ENCODE measurements at regions not wholly inside any gene's neighbourhood (a gene's known extent, or its start where the extent isn't known, plus 50 kb on each side); places are given as distances from the start of the nearest gene placed in this dataset.

DNA sequence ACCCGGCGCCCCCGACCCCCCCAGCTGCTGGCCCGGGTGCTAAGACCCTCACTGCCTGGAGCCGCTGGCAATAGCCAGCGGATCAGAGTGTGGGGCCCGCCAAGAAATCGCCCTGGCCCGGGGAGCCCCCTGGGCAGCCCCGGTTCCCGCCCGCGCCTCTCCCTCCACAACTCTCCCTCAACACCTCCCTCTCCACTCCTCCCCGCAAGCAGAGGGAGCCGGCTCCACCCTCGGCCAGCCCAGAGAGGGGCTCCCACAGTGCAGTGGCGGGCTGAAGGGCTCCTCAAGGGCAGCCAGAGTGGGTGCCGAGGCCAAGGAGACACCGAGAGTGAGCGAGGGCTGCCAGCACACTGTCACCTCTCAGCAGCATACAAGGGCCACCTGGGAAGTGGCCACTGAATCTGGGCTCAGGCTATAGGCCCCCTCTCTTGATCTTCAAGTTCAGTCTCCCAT is 385.5 kb downstream of the SEC14L1 start:
- no peak overlapping the region for H3K4me2 ChIP-seq (ENCODE audit: insufficient read depth in 1 of 2, low read depth in 2 of 2, low read length in 2 of 2)
- CTCF ChIA-PET (ENCODE audit: partially characterized antibody): no interaction called here
- no peak overlapping the region for H2BK120ac ChIP-seq (replicated peaks; ENCODE audit: low read depth, low read length)
- TF ChIP-seq CHD1 (IDR thresholded peaks at IDR 0.05; ENCODE audit: low read depth, low read length): no peak
- TF ChIP-seq HDAC2 (IDR thresholded peaks at IDR 0.05; ENCODE audit: borderline replicate concordance in 1 of 2, low read depth in 2 of 2, low read length in 2 of 2): no peak
- TF ChIP-seq SUZ12 (IDR thresholded peaks at IDR 0.05; ENCODE audit: low read length): no peak
- no peak for TF ChIP-seq BRCA1 (IDR thresholded peaks at IDR 0.05; ENCODE audit: low read depth, low read length)
- TF ChIP-seq POU5F1 (IDR thresholded peaks at IDR 0.05; ENCODE audit: low read depth, low read length): no peak
- no peak for TF ChIP-seq PHF8 (conservative IDR thresholded peaks at IDR 0.05; ENCODE audit: low read depth, low read length)
- TF ChIP-seq, protein P1, sequence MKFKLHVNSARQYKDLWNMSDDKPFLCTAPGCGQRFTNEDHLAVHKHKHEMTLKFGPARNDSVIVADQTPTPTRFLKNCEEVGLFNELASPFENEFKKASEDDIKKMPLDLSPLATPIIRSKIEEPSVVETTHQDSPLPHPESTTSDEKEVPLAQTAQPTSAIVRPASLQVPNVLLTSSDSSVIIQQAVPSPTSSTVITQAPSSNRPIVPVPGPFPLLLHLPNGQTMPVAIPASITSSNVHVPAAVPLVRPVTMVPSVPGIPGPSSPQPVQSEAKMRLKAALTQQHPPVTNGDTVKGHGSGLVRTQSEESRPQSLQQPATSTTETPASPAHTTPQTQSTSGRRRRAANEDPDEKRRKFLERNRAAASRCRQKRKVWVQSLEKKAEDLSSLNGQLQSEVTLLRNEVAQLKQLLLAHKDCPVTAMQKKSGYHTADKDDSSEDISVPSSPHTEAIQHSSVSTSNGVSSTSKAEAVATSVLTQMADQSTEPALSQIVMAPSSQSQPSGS (IDR thresholded peaks at IDR 0.05; ENCODE audit: low read length): no peak
- TF ChIP-seq EGR1 (IDR thresholded peaks at IDR 0.05; ENCODE audit: borderline replicate concordance, low read depth, low read length): no peak
- no peak for TF ChIP-seq SIRT6 (IDR thresholded peaks at IDR 0.05; ENCODE audit: low read length)
- no peak for TF ChIP-seq RNF2 (IDR thresholded peaks at IDR 0.05; ENCODE audit: borderline replicate concordance, low read depth, low read length, missing control alignments, poor library complexity, severe bottlenecking)
- TF ChIP-seq TAF7 (optimal IDR thresholded peaks at IDR 0.05; ENCODE audit: borderline replicate concordance, low read depth, low read length): no peak
- TF ChIP-seq CBX5 (IDR thresholded peaks at IDR 0.05; ENCODE audit: low read depth, low read length): no peak
- TF ChIP-seq CREB1 (IDR thresholded peaks at IDR 0.05): no peak

More for the DNA sequence above, 385.5 kb downstream of the SEC14L1 start:
- no peak overlapping the region for H3K56ac ChIP-seq (replicated peaks; ENCODE audit: insufficient read length, low read depth, low read length)
- peaks cover 0 to 3% (median 0%) of the 10 kb centered on the region in 4 experiments; a peak in 2 of 7 replicates for H3K4me1 ChIP-seq (replicated peaks in 1 of 4; ENCODE audit: control insufficient read depth in 3 of 4, insufficient read depth in 4 of 4, low read length in 3 of 4)
- 97% methylated on average over 13 of the region's 20 CpGs; no CpG with 5 or more reads in 1 of the 2 experiments for WGBS, 2 experiments (ENCODE audit: extremely low coverage in 1 of 2, insufficient coverage in 1 of 2, insufficient read length in 1 of 2, insufficient replicate concordance in 2 of 2, low coverage in 1 of 2, low lambda C conversion rate in 2 of 2, missing lambda C conversion rate in 1 of 2)
- no peak overlapping the region for H2BK12ac ChIP-seq (ENCODE audit: low read depth, low read length)
- POLR2A ChIA-PET (ENCODE audit: partially characterized antibody): no interaction called here
- H4K8ac ChIP-seq (ENCODE audit: extremely low read depth, insufficient read depth, low read length): no peak overlapping the region
- H2AFZ ChIP-seq (ENCODE audit: low read length): no peak overlapping the region
- no peak overlapping the region for H3K9ac ChIP-seq (replicated peaks in 1 of 4; ENCODE audit: extremely low read depth in 1 of 4, low read depth in 3 of 4, low read length in 3 of 4)
- H3K9me3 ChIP-seq (ENCODE audit: insufficient read depth in 2 of 2, low read depth in 1 of 2, low read length in 1 of 2): peaks cover 7 to 13% of the 10 kb centered on the region in 2 experiments; a peak in 2 of 4 replicates
- no peak overlapping the region for H3K27ac ChIP-seq (ENCODE audit: low read depth, low read length)
- H3K79me2 ChIP-seq (ENCODE audit: control insufficient read depth in 1 of 2, insufficient read depth in 2 of 2, low read length in 2 of 2): no peaks in the 10 kb centered on the region
- H4K20me1 ChIP-seq (replicated peaks in 1 of 2; ENCODE audit: control insufficient read depth in 1 of 2, insufficient read depth in 2 of 2, low read length in 2 of 2): no peaks in the 10 kb centered on the region
- no peak overlapping the region for H3K4ac ChIP-seq (replicated peaks; ENCODE audit: insufficient read length, low read depth, low read length)
- H3K36me3 ChIP-seq (ENCODE audit: control insufficient read depth in 2 of 4, insufficient read depth in 4 of 4, low read length in 3 of 4): no peaks in the 10 kb centered on the region
- no peak overlapping the region for H4K5ac ChIP-seq (ENCODE audit: insufficient read length, low read depth, low read length)
- H3K79me1 ChIP-seq (ENCODE audit: low read depth, low read length): no peaks in the 10 kb centered on the region
- FAIRE-seq: no peak
- no peak overlapping the region for H2BK20ac ChIP-seq (ENCODE audit: low read length)
- H4K91ac ChIP-seq (replicated peaks; ENCODE audit: insufficient read length, low read length): no peak overlapping the region
- no peak overlapping the region for H2BK15ac ChIP-seq (ENCODE audit: low read length)
- no peak overlapping the region for H3K4me3 ChIP-seq (ENCODE audit: extremely low read depth in 1 of 4, insufficient read depth in 2 of 4, low read depth in 3 of 4, low read length in 4 of 4)
- no peak overlapping the region for H2AK5ac ChIP-seq (ENCODE audit: low read depth, low read length)
- H3K18ac ChIP-seq (ENCODE audit: extremely low read depth, low read length): no peak overlapping the region
- DNase-seq (ENCODE audit: low read depth in 1 of 2, low spot score in 2 of 2): no peak
- no peak overlapping the region for H3K14ac ChIP-seq (ENCODE audit: insufficient read length)
- H3K23me2 ChIP-seq (ENCODE audit: low read depth, low read length): peaks cover 9% of the 10 kb centered on the region; the same call in 1 of the 2 replicates
- H3K23ac ChIP-seq (ENCODE audit: insufficient read length): no peak overlapping the region
- peaks cover 0 to 24% (median 21%) of the 10 kb centered on the region in 4 experiments; a peak in 6 of 7 replicates for H3K27me3 ChIP-seq (replicated peaks in 1 of 4; ENCODE audit: control insufficient read depth in 3 of 4, extremely low read depth in 1 of 4, insufficient read depth in 3 of 4, low read length in 3 of 4)
- no peak overlapping the region for H2BK5ac ChIP-seq (ENCODE audit: low read depth, low read length)
